GM06990 (cell line): ENCODE measurements at regions not wholly inside any gene's neighbourhood (a gene's known extent, or its start where the extent isn't known, plus 50 kb on each side); places are given as distances from the start of the nearest gene placed in this dataset.

Experiments
- DNase-seq: peaks from one replicate; pipeline ENCODE4 v3.0.0-alpha.2; 2011; ENCODE audit not compliant: insufficient read length; ENCODE audit errors: extremely low read depth
- H3K27me3 ChIP-seq: replicated peaks from 2 replicates; pipeline ENCODE4 v1.6.0; 2011; ENCODE audit warnings: low read length; ENCODE audit not compliant: control insufficient read depth, insufficient read depth
- H3K36me3 ChIP-seq: 2 replicates; pipeline ENCODE4 v1.5.1; 2011; ENCODE audit warnings: low read length; ENCODE audit not compliant: control insufficient read depth, insufficient read depth
- H3K4me3 ChIP-seq: replicated peaks from 2 replicates; pipeline ENCODE4 v1.5.1; 2011; ENCODE audit warnings: low read depth, mild to moderate bottlenecking, control low read depth, low read length
- CTCF ChIP-seq: IDR thresholded peaks from 2 replicates; pipeline ENCODE4 v1.5.1; 2011; ENCODE audit warnings: low read length, control low read depth, mild to moderate bottlenecking, inconsistent platforms; ENCODE audit not compliant: insufficient read depth, poor library complexity, severe bottlenecking

- no peak overlapping the region for H3K4me3 ChIP-seq
- no peak for TF ChIP-seq CTCF
- H3K27me3 ChIP-seq, result no peaks in the 10 kb centered on the region
- no peak for DNase-seq
- no peaks in the 10 kb centered on the region for H3K36me3 ChIP-seq
These were observed 623.2 kb downstream of the SQOR start for GRCh38 chr15:46258056-46258455.

- no peak for DNase-seq
- Histone ChIP-seq H3K36me3 (no peaks in the 10 kb centered on the region), H3K27me3 (no peaks in the 10 kb centered on the region), H3K4me3 (no peak overlapping the region)
- TF ChIP-seq CTCF, result no peak
These were observed 626.1 kb downstream of the SQOR start for GRCh38 chr15:46260937-46261336.

GRCh38 chr15:46265664-46266347 is 631.0 kb downstream of the SQOR start:
- TF ChIP-seq CTCF, result no peak
- Histone ChIP-seq H3K27me3 (no peaks in the 10 kb centered on the region), H3K4me3 (no peak overlapping the region), H3K36me3 (no peaks in the 10 kb centered on the region)
- DNase-seq, result no peak

GRCh38 chr15:46266661-46267060 is 631.8 kb downstream of the SQOR start:
- Histone ChIP-seq H3K4me3 (no peak overlapping the region), H3K36me3 (no peaks in the 10 kb centered on the region), H3K27me3 (no peaks in the 10 kb centered on the region)
- DNase-seq, result no peak
- TF ChIP-seq CTCF, result no peak

GRCh38 chr15:46270481-46271147 is 635.8 kb downstream of the SQOR start:
- no peak for DNase-seq
- no peaks in the 10 kb centered on the region for H3K36me3 ChIP-seq

More at GRCh38 chr15:46270481-46271147, 635.8 kb downstream of the SQOR start:
- TF ChIP-seq CTCF, result no peak
- Histone ChIP-seq H3K27me3 (no peaks in the 10 kb centered on the region), H3K4me3 (no peak overlapping the region)
